ENCODE measurements at regions not wholly inside any gene's neighbourhood (a gene's known extent, or its start where the extent isn't known, plus 50 kb on each side); places are given as distances from the start of the nearest gene placed in this dataset.

- no peak overlapping the region for H3K4me3 Mint-ChIP-seq (ENCODE audit: unreplicated experiment)
- no peaks in the 10 kb centered on the region for H3K4me1 Mint-ChIP-seq (ENCODE audit: insufficient read depth, unreplicated experiment)
- H3K27ac Mint-ChIP-seq (ENCODE audit: low read depth, unreplicated experiment): no peak overlapping the region
- H3K36me3 Mint-ChIP-seq (ENCODE audit: insufficient read depth, unreplicated experiment): no peaks in the 10 kb centered on the region
- POLR2A ChIA-PET: no interaction called here
- H3K27me3 Mint-ChIP-seq (ENCODE audit: insufficient read depth, unreplicated experiment): no peaks in the 10 kb centered on the region
- no peak for TF ChIP-seq CTCF (IDR thresholded peaks at IDR 0.05; ENCODE audit: unreplicated experiment)
- intact Hi-C loops (cut with micrococcal nuclease): no loop called here
- CTCF ChIA-PET: no interaction called here
- no TSS peak for BruUV-seq (replicated peaks)
- no peak for DNase-seq (ENCODE audit: unreplicated experiment)
- peaks cover 8% of the 10 kb centered on the region for H3K9me3 Mint-ChIP-seq (ENCODE audit: unreplicated experiment)
These were observed 670.3 kb upstream of the ZWINT start for GRCh38 chr10:57031346-57031745.

- intact Hi-C loops (cut with micrococcal nuclease): no loop called here
- DNase-seq (ENCODE audit: unreplicated experiment): no peak
- no peak overlapping the region for H3K4me3 Mint-ChIP-seq (ENCODE audit: unreplicated experiment)
- no peak for TF ChIP-seq CTCF (IDR thresholded peaks at IDR 0.05; ENCODE audit: unreplicated experiment)
- no peaks in the 10 kb centered on the region for H3K4me1 Mint-ChIP-seq (ENCODE audit: insufficient read depth, unreplicated experiment)
- POLR2A ChIA-PET: no interaction called here
- H3K9me3 Mint-ChIP-seq (ENCODE audit: unreplicated experiment): peaks cover 3% of the 10 kb centered on the region
- no peak overlapping the region for H3K27ac Mint-ChIP-seq (ENCODE audit: low read depth, unreplicated experiment)
- CTCF ChIA-PET: no interaction called here
- no peaks in the 10 kb centered on the region for H3K36me3 Mint-ChIP-seq (ENCODE audit: insufficient read depth, unreplicated experiment)
- H3K27me3 Mint-ChIP-seq (ENCODE audit: insufficient read depth, unreplicated experiment): no peaks in the 10 kb centered on the region
- no TSS peak for BruUV-seq (replicated peaks)
These were observed 665.2 kb upstream of the ZWINT start for GRCh38 chr10:57026307-57026706.

GRCh38 chr10:57023626-57024025, 662.6 kb upstream of the ZWINT start:
- CTCF ChIA-PET: interaction anchor here (0.9 kb wide), 1 partner anchor 8 kb away, joined by 3 read pairs; no protein-coding TSS in a partner anchor
- H3K4me3 Mint-ChIP-seq (ENCODE audit: unreplicated experiment): no peak overlapping the region
- BruUV-seq (replicated peaks): no TSS peak

GRCh38 chr10:57018452-57018851, 657.4 kb upstream of the ZWINT start:
- CTCF ChIA-PET: no interaction called here
- Mint-ChIP-seq H3K9me3 (ENCODE audit: unreplicated experiment) (no peaks in the 10 kb centered on the region), H3K27ac (ENCODE audit: low read depth, unreplicated experiment) (no peak overlapping the region), H3K4me1 (ENCODE audit: insufficient read depth, unreplicated experiment) (no peaks in the 10 kb centered on the region), H3K36me3 (ENCODE audit: insufficient read depth, unreplicated experiment) (no peaks in the 10 kb centered on the region), H3K27me3 (ENCODE audit: insufficient read depth, unreplicated experiment) (no peaks in the 10 kb centered on the region), H3K4me3 (ENCODE audit: unreplicated experiment) (no peak overlapping the region)
- POLR2A ChIA-PET: no interaction called here
- no peak for TF ChIP-seq CTCF (IDR thresholded peaks at IDR 0.05; ENCODE audit: unreplicated experiment)
- BruUV-seq (replicated peaks): no TSS peak
- intact Hi-C loops (cut with micrococcal nuclease): no loop called here
- no peak for DNase-seq (ENCODE audit: unreplicated experiment)

More at GRCh38 chr10:57023626-57024025, 662.6 kb upstream of the ZWINT start:
- intact Hi-C loops (cut with micrococcal nuclease): no loop called here
- DNase-seq (ENCODE audit: unreplicated experiment): no peak
- TF ChIP-seq CTCF (IDR thresholded peaks at IDR 0.05; ENCODE audit: unreplicated experiment): no peak
- POLR2A ChIA-PET: no interaction called here
- Mint-ChIP-seq H3K4me1 (ENCODE audit: insufficient read depth, unreplicated experiment) (no peaks in the 10 kb centered on the region), H3K27ac (ENCODE audit: low read depth, unreplicated experiment) (no peak overlapping the region), H3K9me3 (ENCODE audit: unreplicated experiment) (no peaks in the 10 kb centered on the region), H3K36me3 (ENCODE audit: insufficient read depth, unreplicated experiment) (no peaks in the 10 kb centered on the region), H3K27me3 (ENCODE audit: insufficient read depth, unreplicated experiment) (no peaks in the 10 kb centered on the region)

All from MCF 10A (cell line).